HG03135 (cell line): ENCODE measurements at regions not wholly inside any gene's neighbourhood (a gene's known extent, or its start where the extent isn't known, plus 50 kb on each side); places are given as distances from the start of the nearest gene placed in this dataset.

Experiments used
- ATAC-seq: cut with Tn5 transposase; IDR thresholded peaks from one replicate; pipeline ENCODE4 v1.9.1; 2021; ENCODE audit warnings: mild to moderate bottlenecking, moderate library complexity; ENCODE audit not compliant: unreplicated experiment

- ATAC-seq, result no peak
Measured at GRCh38 chr10:33524041-33524440, 189.6 kb upstream of the NRP1 start.

GRCh38 chr10:33523236-33523792 lies 188.8 kb upstream of the NRP1 start:
- ATAC-seq, result no peak

- ATAC-seq, result no peak
Measured at GRCh38 chr10:33521904-33522303, 187.4 kb upstream of the NRP1 start.

GRCh38 chr10:33521062-33521461 lies 186.6 kb upstream of the NRP1 start:
- ATAC-seq, result no peak

- ATAC-seq, result no peak
Measured at GRCh38 chr10:33520223-33520622, 185.8 kb upstream of the NRP1 start.

GRCh38 chr10:33519130-33519860 lies 184.8 kb upstream of the NRP1 start:
- no peak for ATAC-seq

- ATAC-seq, result no peak
Measured at GRCh38 chr10:33510206-33510605, 175.7 kb upstream of the NRP1 start.

- ATAC-seq, result peak; percentile 72
Measured at GRCh38 chr10:33509231-33509831, 174.9 kb upstream of the NRP1 start.

- ATAC-seq, result no peak
Measured at GRCh38 chr10:33507662-33508425, 173.4 kb upstream of the NRP1 start.

GRCh38 chr10:33506838-33507661 lies 172.6 kb upstream of the NRP1 start:
- peak; percentile 85 for ATAC-seq

- no peak for ATAC-seq
Measured at GRCh38 chr10:33506391-33506790, 171.9 kb upstream of the NRP1 start.

GRCh38 chr10:33501161-33501560 lies 166.7 kb upstream of the NRP1 start:
- no peak for ATAC-seq

GRCh38 chr10:33498391-33498891 lies 164.0 kb upstream of the NRP1 start:
- ATAC-seq, result no peak

GRCh38 chr10:33497338-33497737 lies 162.9 kb upstream of the NRP1 start:
- ATAC-seq, result no peak

- ATAC-seq, result no peak
Measured at GRCh38 chr10:33496096-33496495, 161.6 kb upstream of the NRP1 start.

- ATAC-seq, result no peak
Measured at GRCh38 chr10:33494694-33495265, 160.3 kb upstream of the NRP1 start.

- ATAC-seq, result no peak
Measured at GRCh38 chr10:33493978-33494377, 159.5 kb upstream of the NRP1 start.

- no peak for ATAC-seq
Measured at GRCh38 chr10:33493497-33493896, 159.0 kb upstream of the NRP1 start.

- no peak for ATAC-seq
Measured at GRCh38 chr10:33492701-33493345, 158.4 kb upstream of the NRP1 start.
